ENCODE measurements at regions not wholly inside any gene's neighbourhood (a gene's known extent, or its start where the extent isn't known, plus 50 kb on each side); places are given as distances from the start of the nearest gene placed in this dataset.

GRCh38 chr13:50586414-50587083 lies 256.9 kb downstream of the DLEU7 start:
- Histone ChIP-seq H3K4me2 (ENCODE audit: extremely low read depth, insufficient read depth, low read length) (no peak overlapping the region), H4K20me1 (ENCODE audit: control insufficient read depth, extremely low read depth, insufficient read depth, low read length) (no peaks in the 10 kb centered on the region), H3K9ac (ENCODE audit: insufficient read depth, low read length) (no peak overlapping the region), H3K36me3 (ENCODE audit: control insufficient read depth, insufficient read depth, low read length) (no peaks in the 10 kb centered on the region), H3K4me1 (ENCODE audit: control insufficient read depth, extremely low read depth, insufficient read depth, low read length) (peaks cover 11% of the 10 kb centered on the region), H3K27ac (ENCODE audit: insufficient read depth, low read length) (no peak overlapping the region), H3K9me3 (ENCODE audit: control insufficient read depth, insufficient read depth, low read depth, low read length) (no peaks in the 10 kb centered on the region), H2AFZ (ENCODE audit: low read length) (no peak overlapping the region), H3K79me2 (ENCODE audit: control insufficient read depth, insufficient read depth, low read length) (no peaks in the 10 kb centered on the region), H3K4me3 (replicated peaks in 1 of 4; ENCODE audit: control extremely low read depth in 1 of 4, insufficient read depth in 1 of 4, low read depth in 3 of 4, low read length in 4 of 4) (no peak overlapping the region), H3K27me3 (ENCODE audit: control insufficient read depth, insufficient read depth, low read length) (no peaks in the 10 kb centered on the region)
- TF ChIP-seq CTCF (conservative IDR thresholded peaks at IDR 0.05 in 1 of 2, IDR thresholded peaks at IDR 0.05 in 1 of 2; ENCODE audit: low read depth in 1 of 2, low read length in 2 of 2) (no peak), EZH2 (IDR thresholded peaks at IDR 0.05; ENCODE audit: low read length, missing control alignments) (no peak)
- no peak for DNase-seq (ENCODE audit: low read depth in 2 of 2)

DNA sequence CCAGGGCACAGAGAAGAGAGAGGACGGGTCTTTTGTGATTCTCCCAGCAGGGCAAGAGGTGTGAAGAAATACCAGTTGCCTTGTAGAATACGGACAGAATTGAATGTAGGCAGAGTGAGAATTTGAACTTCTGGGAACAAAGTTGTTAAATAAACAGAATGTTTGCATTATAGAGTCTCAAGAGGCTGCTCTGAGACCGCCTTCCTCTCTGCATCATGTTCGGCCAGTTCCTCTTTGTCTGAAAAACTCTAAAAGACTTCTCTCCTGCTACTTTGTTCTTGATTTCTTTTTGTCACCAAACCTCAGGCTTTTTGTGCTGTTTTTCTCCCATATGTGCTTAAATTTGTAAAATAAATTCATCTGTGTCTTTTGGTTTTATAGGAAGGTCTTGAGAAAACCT lies 256.4 kb downstream of the DLEU7 start:
- H3K79me2 ChIP-seq (ENCODE audit: control insufficient read depth, insufficient read depth, low read length) = no peaks in the 10 kb centered on the region
- no peaks in the 10 kb centered on the region for H3K9me3 ChIP-seq (ENCODE audit: control insufficient read depth, insufficient read depth, low read depth, low read length)
- no peak overlapping the region for H3K9ac ChIP-seq (ENCODE audit: insufficient read depth, low read length)
- H3K36me3 ChIP-seq (ENCODE audit: control insufficient read depth, insufficient read depth, low read length) = no peaks in the 10 kb centered on the region
- peaks cover 11% of the 10 kb centered on the region for H3K4me1 ChIP-seq (ENCODE audit: control insufficient read depth, extremely low read depth, insufficient read depth, low read length)
- TF ChIP-seq CTCF (conservative IDR thresholded peaks at IDR 0.05 in 1 of 2, IDR thresholded peaks at IDR 0.05 in 1 of 2; ENCODE audit: low read depth in 1 of 2, low read length in 2 of 2) (no peak), EZH2 (IDR thresholded peaks at IDR 0.05; ENCODE audit: low read length, missing control alignments) (no peak)
- no peak overlapping the region for H3K4me2 ChIP-seq (ENCODE audit: extremely low read depth, insufficient read depth, low read length)
- H3K27ac ChIP-seq (ENCODE audit: insufficient read depth, low read length) = no peak overlapping the region
- DNase-seq (ENCODE audit: low read depth in 2 of 2) = no peak
- no peaks in the 10 kb centered on the region for H4K20me1 ChIP-seq (ENCODE audit: control insufficient read depth, extremely low read depth, insufficient read depth, low read length)
- H3K27me3 ChIP-seq (ENCODE audit: control insufficient read depth, insufficient read depth, low read length) = no peaks in the 10 kb centered on the region
- no peak overlapping the region for H2AFZ ChIP-seq (ENCODE audit: low read length)
- H3K4me3 ChIP-seq (replicated peaks in 1 of 4; ENCODE audit: control extremely low read depth in 1 of 4, insufficient read depth in 1 of 4, low read depth in 3 of 4, low read length in 4 of 4) = no peak overlapping the region

GRCh38 chr13:50587645-50588373 lies 255.7 kb downstream of the DLEU7 start:
- H3K27ac ChIP-seq (ENCODE audit: insufficient read depth, low read length) = no peak overlapping the region
- H3K4me3 ChIP-seq (replicated peaks in 1 of 4; ENCODE audit: control extremely low read depth in 1 of 4, insufficient read depth in 1 of 4, low read depth in 3 of 4, low read length in 4 of 4) = no peak overlapping the region
- no peak for DNase-seq (ENCODE audit: low read depth in 2 of 2)
- H3K36me3 ChIP-seq (ENCODE audit: control insufficient read depth, insufficient read depth, low read length) = no peaks in the 10 kb centered on the region
- no peaks in the 10 kb centered on the region for H4K20me1 ChIP-seq (ENCODE audit: control insufficient read depth, extremely low read depth, insufficient read depth, low read length)
- H3K4me1 ChIP-seq (ENCODE audit: control insufficient read depth, extremely low read depth, insufficient read depth, low read length) = peaks cover 11% of the 10 kb centered on the region
- H3K27me3 ChIP-seq (ENCODE audit: control insufficient read depth, insufficient read depth, low read length) = no peaks in the 10 kb centered on the region
- no peak overlapping the region for H2AFZ ChIP-seq (ENCODE audit: low read length)
- H3K4me2 ChIP-seq (ENCODE audit: extremely low read depth, insufficient read depth, low read length) = no peak overlapping the region
- no peaks in the 10 kb centered on the region for H3K79me2 ChIP-seq (ENCODE audit: control insufficient read depth, insufficient read depth, low read length)
- H3K9me3 ChIP-seq (ENCODE audit: control insufficient read depth, insufficient read depth, low read depth, low read length) = no peaks in the 10 kb centered on the region
- no peak overlapping the region for H3K9ac ChIP-seq (ENCODE audit: insufficient read depth, low read length)
- TF ChIP-seq CTCF (conservative IDR thresholded peaks at IDR 0.05 in 1 of 2, IDR thresholded peaks at IDR 0.05 in 1 of 2; ENCODE audit: low read depth in 1 of 2, low read length in 2 of 2) (no peak), EZH2 (IDR thresholded peaks at IDR 0.05; ENCODE audit: low read length, missing control alignments) (no peak)

All from fibroblast of lung (primary cell).